ENCODE measurements at regions not wholly inside any gene's neighbourhood (a gene's known extent, or its start where the extent isn't known, plus 50 kb on each side); places are given as distances from the start of the nearest gene placed in this dataset.

DNA sequence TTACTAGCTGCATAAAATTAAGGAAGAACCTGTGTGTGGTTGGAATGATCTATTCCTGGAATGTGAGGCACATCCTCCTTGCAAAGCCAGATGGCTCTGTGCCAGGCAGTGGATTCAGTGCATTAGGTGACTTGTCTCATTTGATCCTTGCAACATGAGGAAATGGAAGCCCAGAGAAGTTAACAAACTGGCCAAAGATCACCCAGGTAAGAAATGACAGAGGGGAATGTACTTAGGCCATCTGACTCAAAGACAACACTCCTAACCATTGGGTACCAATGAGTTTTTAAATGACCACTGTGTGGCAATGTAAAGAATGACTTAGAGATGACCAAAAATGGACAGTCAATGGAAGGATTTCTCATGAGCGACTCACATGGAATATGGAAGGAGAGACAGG lies 114.2 kb upstream of the RXFP2 start (continued):
- TF ChIP-seq SRF (IDR thresholded peaks at IDR 0.05; ENCODE audit: low read depth), result no peak
- no peak for TF ChIP-seq ZNF274 (IDR thresholded peaks at IDR 0.05; ENCODE audit: low read depth, low read length)
- no peak for TF ChIP-seq ELF1 (IDR thresholded peaks at IDR 0.05; ENCODE audit: borderline replicate concordance, low read depth)
- no peak for TF ChIP-seq ZFX (IDR thresholded peaks at IDR 0.05)
- no peak for TF ChIP-seq SP1 (IDR thresholded peaks at IDR 0.05; ENCODE audit: low read depth)
- TF ChIP-seq, protein P1, sequence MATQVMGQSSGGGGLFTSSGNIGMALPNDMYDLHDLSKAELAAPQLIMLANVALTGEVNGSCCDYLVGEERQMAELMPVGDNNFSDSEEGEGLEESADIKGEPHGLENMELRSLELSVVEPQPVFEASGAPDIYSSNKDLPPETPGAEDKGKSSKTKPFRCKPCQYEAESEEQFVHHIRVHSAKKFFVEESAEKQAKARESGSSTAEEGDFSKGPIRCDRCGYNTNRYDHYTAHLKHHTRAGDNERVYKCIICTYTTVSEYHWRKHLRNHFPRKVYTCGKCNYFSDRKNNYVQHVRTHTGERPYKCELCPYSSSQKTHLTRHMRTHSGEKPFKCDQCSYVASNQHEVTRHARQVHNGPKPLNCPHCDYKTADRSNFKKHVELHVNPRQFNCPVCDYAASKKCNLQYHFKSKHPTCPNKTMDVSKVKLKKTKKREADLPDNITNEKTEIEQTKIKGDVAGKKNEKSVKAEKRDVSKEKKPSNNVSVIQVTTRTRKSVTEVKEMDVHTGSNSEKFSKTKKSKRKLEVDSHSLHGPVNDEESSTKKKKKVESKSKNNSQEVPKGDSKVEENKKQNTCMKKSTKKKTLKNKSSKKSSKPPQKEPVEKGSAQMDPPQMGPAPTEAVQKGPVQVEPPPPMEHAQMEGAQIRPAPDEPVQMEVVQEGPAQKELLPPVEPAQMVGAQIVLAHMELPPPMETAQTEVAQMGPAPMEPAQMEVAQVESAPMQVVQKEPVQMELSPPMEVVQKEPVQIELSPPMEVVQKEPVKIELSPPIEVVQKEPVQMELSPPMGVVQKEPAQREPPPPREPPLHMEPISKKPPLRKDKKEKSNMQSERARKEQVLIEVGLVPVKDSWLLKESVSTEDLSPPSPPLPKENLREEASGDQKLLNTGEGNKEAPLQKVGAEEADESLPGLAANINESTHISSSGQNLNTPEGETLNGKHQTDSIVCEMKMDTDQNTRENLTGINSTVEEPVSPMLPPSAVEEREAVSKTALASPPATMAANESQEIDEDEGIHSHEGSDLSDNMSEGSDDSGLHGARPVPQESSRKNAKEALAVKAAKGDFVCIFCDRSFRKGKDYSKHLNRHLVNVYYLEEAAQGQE (IDR thresholded peaks at IDR 0.05; ENCODE audit: low read depth), result no peak
- TF ChIP-seq POLR2A (IDR thresholded peaks at IDR 0.05; ENCODE audit: borderline replicate concordance, extremely low read depth, insufficient read depth, insufficient read length), result no peak
- TF ChIP-seq SIN3A (IDR thresholded peaks at IDR 0.05; ENCODE audit: low read depth), result no peak

DNA sequence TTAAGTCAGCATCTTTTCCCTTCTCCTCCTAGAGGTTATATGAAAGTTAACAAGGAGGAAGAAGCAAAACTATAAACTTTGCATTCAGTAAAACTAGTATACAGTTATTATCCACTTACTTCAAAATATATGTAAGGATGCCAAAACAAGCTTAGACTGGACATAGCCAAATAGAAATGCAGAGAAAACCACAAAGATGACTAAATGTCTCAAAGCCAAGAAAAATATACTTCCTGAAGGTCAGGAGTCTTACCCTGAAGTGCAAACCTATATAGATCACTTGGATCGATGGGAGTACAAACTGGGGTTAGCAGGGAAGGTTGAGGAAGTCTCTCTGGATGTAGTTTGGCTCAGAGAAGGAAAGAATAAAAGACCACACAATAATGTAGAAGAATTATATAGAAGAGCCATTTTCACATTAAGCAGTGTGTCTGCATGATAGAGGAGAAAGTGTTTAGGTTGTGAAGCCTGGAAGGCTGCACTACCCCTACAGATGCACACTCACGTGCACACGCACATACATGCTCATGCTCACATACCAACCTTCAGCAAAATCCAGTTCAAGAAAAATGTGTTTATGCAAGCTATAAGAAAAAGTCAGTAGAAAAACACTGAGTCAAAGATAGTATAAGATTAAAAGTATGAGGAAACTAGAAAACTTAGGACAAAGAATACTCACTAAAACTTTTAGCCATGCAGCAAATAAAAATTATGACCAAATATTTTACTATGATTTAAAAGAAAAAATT lies 112.1 kb upstream of the RXFP2 start:
- ChIA-PET RAD21 (ENCODE audit: low non-redundant PET in 1 of 2, low total read pairs in 2 of 2, uncharacterized antibody in 2 of 2, unreplicated experiment in 2 of 2) (no interaction called here), CTCF (no interaction called here), POLR2A (no interaction called here)
- Histone ChIP-seq H2AFZ (ENCODE audit: low read depth, low read length, poor library complexity, severe bottlenecking) (no peak overlapping the region), H3K27ac (ENCODE audit: low read depth, low read length) (no peak overlapping the region), H3K4me3 (replicated peaks in 1 of 2; ENCODE audit: low read depth in 1 of 2, low read length in 2 of 2) (no peak overlapping the region), H3K4me2 (ENCODE audit: low read length) (no peak overlapping the region), H4K20me1 (ENCODE audit: insufficient read depth) (no peaks in the 10 kb centered on the region), H3K9ac (ENCODE audit: low read length) (no peak overlapping the region), H3K36me3 (ENCODE audit: control insufficient read depth in 1 of 2, insufficient read depth in 2 of 2, low read length in 2 of 2) (no peaks in the 10 kb centered on the region), H3K79me2 (ENCODE audit: insufficient read depth, low read length) (no peaks in the 10 kb centered on the region), H3K9me2 (ENCODE audit: insufficient read depth) (no peaks in the 10 kb centered on the region), H3K9me3 (ENCODE audit: control insufficient read depth in 1 of 2, insufficient read depth in 1 of 2, low read depth in 1 of 2, low read length in 2 of 2) (no peaks in the 10 kb centered on the region), H3K27me3 (ENCODE audit: insufficient read depth, low read length) (peaks cover 21% of the 10 kb centered on the region; the same call in 1 of the 2 replicates), H3K4me1 (ENCODE audit: control insufficient read depth in 1 of 2, insufficient read depth in 2 of 2, low read length in 2 of 2) (no peaks in the 10 kb centered on the region)
- ATAC-seq, result no peak
- no TSS peak for BruUV-seq (replicated peaks)
- no peak for DNase-seq (ENCODE audit: low read depth, low spot score)
- intact Hi-C loops (cut with micrococcal nuclease), result no loop called here
- TF ChIP-seq ZNF274 (IDR thresholded peaks at IDR 0.05; ENCODE audit: low read depth, low read length), result no peak
- TF ChIP-seq, protein P2, sequence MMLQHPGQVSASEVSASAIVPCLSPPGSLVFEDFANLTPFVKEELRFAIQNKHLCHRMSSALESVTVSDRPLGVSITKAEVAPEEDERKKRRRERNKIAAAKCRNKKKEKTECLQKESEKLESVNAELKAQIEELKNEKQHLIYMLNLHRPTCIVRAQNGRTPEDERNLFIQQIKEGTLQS (IDR thresholded peaks at IDR 0.05), result no peak
- no peak for TF ChIP-seq ZFX (IDR thresholded peaks at IDR 0.05)
- TF ChIP-seq EZH2phosphoT487 (IDR thresholded peaks at IDR 0.05; ENCODE audit: borderline replicate concordance), result no peak
- no peak for TF ChIP-seq YY1 (IDR thresholded peaks at IDR 0.05; ENCODE audit: extremely low read depth, insufficient replicate concordance, low read depth, low read length)
- TF ChIP-seq EZH2 (IDR thresholded peaks at IDR 0.05), result no peak
- no peak for TF ChIP-seq POLR2A (IDR thresholded peaks at IDR 0.05; ENCODE audit: borderline replicate concordance, extremely low read depth, insufficient read depth, insufficient read length)
